Nucleus accumbens (tissue), 56 donors: ENCODE measurements at regions not wholly inside any gene's neighbourhood (a gene's known extent, or its start where the extent isn't known, plus 50 kb on each side); places are given as distances from the start of the nearest gene placed in this dataset.
"Not testable (repeated sequence)": the region's sequence is repeated elsewhere in the genome, so short reads cannot be mapped to it uniquely, and the experiment has no call there.

Source experiments
- DNase-seq, 56 donors: peaks; one replicate each; lab custom pipeline; 2025; lab: John Stamatoyannopoulos, UW

DNA sequence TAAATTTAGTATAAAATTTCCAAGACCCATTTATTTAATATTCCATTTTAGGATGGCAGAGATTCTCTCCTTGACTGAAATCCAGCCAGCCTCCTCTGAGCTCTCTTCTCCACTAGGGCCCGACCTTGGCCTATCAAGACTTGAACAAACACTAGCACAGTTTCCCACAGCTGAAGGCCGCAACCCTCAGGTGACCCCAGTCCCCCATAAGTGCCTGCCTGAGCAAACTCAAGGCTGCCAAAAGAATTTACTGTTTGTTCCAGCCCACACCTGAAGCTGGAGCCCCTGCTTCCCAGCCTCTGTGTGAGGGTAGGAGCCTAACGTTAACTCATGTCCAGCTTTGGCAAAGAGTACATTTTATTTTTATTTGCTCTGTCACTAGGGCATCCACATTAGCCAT, 629.0 kb upstream of the ZFP42 start:
- no peak for DNase-seq

GRCh38 chr4:187370918-187371317, 624.7 kb upstream of the ZFP42 start:
- no peak for DNase-seq

DNA sequence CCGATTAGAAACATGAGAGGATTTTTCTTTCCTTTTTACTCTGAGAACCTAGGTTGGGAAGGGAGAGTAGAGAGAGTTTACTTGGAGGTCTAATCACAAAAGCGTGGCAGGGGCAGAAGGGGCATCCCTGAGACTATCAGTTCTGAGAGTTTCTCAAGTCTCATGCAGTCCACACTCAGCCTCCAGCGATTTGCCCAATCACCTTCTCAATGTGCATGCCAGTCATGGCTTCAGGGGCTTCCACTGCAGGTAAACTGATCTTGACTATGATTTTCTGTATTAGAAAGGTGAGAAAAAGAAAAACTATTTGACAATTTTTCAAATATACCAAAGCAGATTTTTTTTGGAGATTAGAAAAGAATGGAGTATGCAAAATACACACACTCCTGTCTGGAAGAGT, 617.1 kb upstream of the ZFP42 start:
- no peak for DNase-seq

- no peak for DNase-seq
These were observed 615.4 kb upstream of the ZFP42 start for GRCh38 chr4:187380181-187380581.

GRCh38 chr4:187383181-187383580, 612.4 kb upstream of the ZFP42 start:
- no peak for DNase-seq

GRCh38 chr4:187387739-187388138, 607.8 kb upstream of the ZFP42 start:
- no peak for DNase-seq

GRCh38 chr4:187389420-187389819, 606.2 kb upstream of the ZFP42 start:
- DNase-seq = no peak

DNA sequence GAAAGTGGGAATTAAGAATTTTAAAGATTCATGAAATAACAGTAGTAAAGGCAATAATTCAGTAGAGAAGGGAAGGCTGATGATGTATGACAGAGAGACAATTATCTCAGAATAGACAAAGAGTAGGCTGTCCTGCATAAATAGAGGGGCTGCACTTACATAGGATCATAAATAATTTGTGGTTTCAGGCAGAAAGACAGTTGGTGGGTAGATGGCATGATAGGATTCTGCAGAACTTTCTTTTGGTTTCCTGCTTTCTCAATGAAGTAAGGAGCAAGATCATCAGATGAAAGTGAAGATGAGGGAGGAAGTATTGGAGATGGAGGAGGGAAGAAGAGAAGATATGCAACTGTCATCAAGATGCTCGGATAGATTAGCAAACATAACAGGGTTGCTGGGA, 604.9 kb upstream of the ZFP42 start:
- no peak for DNase-seq

DNA sequence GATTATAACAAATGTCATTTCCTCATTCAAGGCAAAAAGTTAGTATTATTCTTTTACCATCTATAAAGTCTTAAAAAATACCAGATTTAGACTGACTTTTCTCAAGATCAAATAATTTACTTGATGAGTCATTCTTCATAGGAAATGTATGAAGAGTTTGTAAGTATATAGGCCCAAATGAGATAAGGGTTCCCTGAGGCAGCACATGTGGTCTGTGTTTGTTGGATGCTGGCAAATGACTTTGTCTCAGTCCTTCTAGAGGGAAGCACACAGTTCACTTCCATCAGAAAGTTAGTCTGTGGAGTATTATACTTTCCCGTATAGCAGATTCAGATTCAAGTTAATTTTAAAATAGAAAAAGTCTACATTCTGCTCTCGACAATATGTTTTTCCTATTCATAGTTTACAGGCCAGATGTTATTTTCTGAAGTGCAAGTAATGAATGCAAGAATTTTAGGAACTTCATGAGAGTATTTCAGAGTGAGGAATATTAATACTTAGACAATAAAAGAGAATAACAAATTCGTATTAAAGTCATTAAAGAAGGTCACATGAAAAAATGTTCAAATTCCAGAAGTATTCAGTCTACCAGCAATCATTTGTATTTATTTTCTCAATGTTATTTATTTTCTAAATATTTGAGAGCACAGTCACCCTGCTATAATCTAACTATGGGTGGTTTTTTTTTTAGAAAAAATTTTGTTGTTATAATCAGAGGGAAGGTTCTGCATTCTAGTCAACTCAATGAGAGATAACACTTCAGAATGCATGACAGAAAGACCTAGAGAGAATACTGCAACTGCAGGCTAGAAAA, 601.8 kb upstream of the ZFP42 start:
- no peak for DNase-seq

DNA sequence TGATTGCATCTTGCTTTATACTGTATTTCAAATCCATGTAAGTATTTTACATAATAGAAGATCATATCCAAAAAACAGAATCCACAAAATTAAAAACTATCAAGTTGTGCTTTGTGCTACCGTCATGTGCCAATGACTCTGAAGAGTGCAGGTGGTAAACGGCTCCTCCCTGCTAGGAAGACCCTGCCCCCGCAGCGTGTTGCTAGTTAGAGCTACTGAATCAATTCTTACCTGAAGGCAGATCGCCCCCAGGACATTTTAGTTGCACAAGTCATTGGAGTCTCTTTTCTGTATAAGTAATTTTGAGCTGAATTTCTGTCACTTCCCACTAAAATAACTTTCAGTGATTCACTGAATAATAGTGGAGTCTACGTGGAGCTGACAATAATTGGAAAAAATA, 599.5 kb upstream of the ZFP42 start:
- peak in 35 of 56 donors; percentile 0 to 77 (median 20) for DNase-seq

DNA sequence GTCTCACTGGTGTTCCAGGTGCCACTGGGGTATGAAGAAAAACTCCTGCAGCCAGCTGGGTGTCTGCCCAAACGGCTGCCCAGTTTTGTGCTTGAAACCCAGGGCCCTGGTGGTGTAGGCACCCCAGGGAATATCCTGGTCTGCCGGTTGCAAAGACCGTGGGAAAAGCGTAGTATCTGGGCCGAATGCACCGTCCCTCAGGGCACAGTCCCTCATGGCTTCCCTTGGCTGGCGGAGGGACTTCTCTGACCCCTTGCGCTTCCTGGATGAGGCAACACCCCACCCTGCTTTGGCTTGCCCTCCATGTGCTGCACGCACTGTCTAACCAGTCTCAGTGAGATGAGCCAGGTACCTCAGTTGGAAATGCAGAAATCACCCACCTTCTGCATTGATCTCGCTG, 587.1 kb upstream of the ZFP42 start:
- not testable (repeated sequence) for DNase-seq

GRCh38 chr4:187413564-187414358, 581.8 kb upstream of the ZFP42 start:
- no peak for DNase-seq

- no peak for DNase-seq
These were observed 580.9 kb upstream of the ZFP42 start for GRCh38 chr4:187414716-187415115.

DNA sequence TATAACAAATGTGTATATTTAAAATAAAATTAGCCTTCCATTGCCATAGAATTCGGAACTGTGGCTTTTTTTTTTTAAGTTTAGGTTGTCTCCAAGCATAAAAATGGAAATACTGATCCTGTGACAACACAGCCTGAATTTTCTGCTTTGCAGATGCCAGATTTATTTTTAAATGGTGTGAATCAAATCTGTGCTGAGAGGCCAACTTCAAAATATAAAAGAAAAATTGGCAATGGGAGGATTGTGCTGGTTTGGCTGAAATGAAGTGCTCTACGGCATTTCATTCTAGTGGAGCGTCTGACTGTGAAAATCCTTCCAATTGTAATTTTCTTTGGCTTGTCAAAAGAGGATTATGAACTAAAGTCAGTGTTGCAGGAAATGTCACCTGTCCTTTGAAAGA, 580.3 kb upstream of the ZFP42 start:
- DNase-seq = no peak

GRCh38 chr4:187416216-187416615, 579.4 kb upstream of the ZFP42 start:
- no peak for DNase-seq

DNA sequence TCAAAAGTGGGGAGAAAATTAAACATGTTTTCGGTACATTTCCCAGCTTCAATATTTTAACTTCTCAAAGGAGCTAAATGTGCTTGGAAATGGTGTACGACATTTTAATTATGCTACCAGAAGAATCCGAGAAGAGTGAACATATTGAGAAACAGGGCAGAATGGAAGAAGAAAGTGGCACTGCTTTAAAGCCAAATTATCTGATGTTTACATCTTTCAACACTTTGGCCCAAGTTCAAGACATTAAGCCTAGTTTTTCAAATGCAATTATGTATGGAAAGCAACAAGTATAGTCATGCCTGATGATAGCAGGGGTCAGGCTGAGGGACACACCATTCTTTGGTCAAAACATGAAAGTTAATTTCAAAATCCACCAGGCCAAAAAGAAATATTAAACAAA, 577.9 kb upstream of the ZFP42 start:
- DNase-seq = no peak

DNA sequence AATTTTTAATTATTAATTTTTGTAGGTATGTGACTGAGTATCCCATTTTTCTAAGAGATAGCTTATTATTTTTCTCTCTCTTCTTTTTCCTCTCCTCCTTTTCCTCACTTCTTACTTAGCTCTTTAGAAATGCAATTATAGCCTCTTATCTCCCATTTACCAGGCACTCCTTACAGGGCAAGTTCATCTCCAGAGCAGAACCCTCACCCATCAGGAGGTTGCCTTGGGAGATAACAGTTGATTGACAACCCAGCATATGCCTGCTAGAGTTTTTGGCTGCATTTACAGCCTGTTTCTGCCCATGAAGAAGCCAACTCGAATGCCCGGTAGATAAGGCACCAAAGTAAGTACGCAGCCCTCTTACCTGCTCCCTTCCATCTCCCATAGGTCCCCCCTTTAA, 572.9 kb upstream of the ZFP42 start:
- no peak for DNase-seq

GRCh38 chr4:187424636-187425035, 570.9 kb upstream of the ZFP42 start:
- DNase-seq = no peak

- DNase-seq = no peak
These were observed 569.1 kb upstream of the ZFP42 start for GRCh38 chr4:187426511-187426910.

DNA sequence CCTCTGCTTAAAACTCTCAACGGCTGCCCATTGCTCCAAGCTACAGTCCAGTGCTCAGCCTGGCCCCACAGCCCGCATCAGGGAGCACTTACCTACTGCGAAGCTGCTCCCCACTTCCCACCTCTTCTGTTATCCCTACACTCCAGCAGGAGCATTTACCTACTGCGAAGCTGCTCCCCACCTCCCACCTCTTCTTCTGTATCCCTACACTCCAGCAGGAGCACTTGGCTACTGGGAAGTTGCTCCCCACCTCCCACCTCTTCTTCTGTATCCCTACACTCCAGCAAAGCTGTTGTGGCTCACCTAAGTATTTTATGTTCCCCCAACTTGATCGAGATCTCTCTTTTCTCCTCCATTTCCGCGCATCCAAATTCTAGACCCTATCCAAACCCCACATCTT, 563.3 kb upstream of the ZFP42 start:
- no peak for DNase-seq

GRCh38 chr4:187433141-187433540, 562.4 kb upstream of the ZFP42 start:
- no peak for DNase-seq

DNA sequence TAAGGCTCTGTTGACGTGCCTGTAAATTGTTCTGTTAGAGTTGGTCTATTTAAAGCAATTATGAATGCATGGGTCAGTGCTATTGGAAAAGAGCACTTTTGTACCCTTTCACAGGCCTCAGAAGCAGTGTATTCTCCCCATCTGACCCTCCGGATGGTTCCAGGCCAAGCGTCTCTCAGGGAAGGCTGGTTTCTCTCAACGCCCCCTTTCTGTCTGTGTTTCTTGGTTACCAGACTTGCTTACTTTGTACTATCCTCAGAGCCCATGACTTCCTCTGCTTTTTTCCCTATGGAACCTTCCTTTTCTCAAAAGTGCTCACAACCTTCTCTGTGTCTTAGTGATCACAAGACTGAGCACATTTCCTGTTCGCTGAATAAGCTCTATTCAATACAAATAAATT, 559.3 kb upstream of the ZFP42 start:
- peak in 10 of 56 donors; percentile 1 to 39 (median 8) for DNase-seq
